Neural cell (in vitro differentiated cells): ENCODE measurements at regions not wholly inside any gene's neighbourhood (a gene's known extent, or its start where the extent isn't known, plus 50 kb on each side); places are given as distances from the start of the nearest gene placed in this dataset.

Experiments used
- EP300 ChIP-seq: fragments of 450-650 bp; conservative IDR thresholded peaks from 2 replicates; pipeline ENCODE4 v1.6.1; 2014; ENCODE audit warnings: antibody characterized with exemption, mild to moderate bottlenecking, moderate library complexity; ENCODE audit not compliant: poor library complexity, severe bottlenecking
- SMC3 ChIP-seq: fragments of 450-650 bp; conservative IDR thresholded peaks from 2 replicates; pipeline ENCODE4 v1.6.1; 2014; ENCODE audit warnings: antibody characterized with exemption, mild to moderate bottlenecking, moderate library complexity; ENCODE audit not compliant: poor library complexity
- TF ChIP-seq, protein P1 (sequence below): fragments of 450-650 bp; IDR thresholded peaks from 2 replicates; pipeline ENCODE4 v1.5.1; 2014; ENCODE audit warnings: antibody characterized with exemption, mild to moderate bottlenecking, moderate library complexity; ENCODE audit not compliant: poor library complexity, severe bottlenecking

DNA sequence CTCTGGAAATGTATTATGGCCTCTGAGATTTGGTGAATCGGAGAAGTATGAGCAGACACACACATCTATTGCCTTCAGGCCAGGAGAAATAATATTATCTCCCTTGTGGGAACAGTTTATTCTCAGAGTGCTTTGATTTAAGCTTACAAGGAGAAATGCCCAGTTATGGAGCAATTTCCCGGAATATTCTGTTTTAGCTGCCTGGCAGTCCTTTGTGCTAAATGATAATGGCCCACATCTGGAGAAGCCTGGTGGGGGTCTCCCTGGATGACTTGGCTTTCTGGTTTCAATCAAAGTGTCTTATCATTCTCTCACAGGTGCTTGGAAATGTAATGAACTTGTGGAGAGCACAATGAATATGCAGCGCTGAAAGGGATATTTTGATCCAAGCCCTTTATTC is 389.6 kb upstream of the USP24 start:
- TF ChIP-seq, protein P1, sequence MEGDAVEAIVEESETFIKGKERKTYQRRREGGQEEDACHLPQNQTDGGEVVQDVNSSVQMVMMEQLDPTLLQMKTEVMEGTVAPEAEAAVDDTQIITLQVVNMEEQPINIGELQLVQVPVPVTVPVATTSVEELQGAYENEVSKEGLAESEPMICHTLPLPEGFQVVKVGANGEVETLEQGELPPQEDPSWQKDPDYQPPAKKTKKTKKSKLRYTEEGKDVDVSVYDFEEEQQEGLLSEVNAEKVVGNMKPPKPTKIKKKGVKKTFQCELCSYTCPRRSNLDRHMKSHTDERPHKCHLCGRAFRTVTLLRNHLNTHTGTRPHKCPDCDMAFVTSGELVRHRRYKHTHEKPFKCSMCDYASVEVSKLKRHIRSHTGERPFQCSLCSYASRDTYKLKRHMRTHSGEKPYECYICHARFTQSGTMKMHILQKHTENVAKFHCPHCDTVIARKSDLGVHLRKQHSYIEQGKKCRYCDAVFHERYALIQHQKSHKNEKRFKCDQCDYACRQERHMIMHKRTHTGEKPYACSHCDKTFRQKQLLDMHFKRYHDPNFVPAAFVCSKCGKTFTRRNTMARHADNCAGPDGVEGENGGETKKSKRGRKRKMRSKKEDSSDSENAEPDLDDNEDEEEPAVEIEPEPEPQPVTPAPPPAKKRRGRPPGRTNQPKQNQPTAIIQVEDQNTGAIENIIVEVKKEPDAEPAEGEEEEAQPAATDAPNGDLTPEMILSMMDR, result no peak
- TF ChIP-seq SMC3, result no peak
- no peak for TF ChIP-seq EP300
